Tibial nerve (tissue), 3 donors: ENCODE measurements at regions not wholly inside any gene's neighbourhood (a gene's known extent, or its start where the extent isn't known, plus 50 kb on each side); places are given as distances from the start of the nearest gene placed in this dataset.
A peak's percentile ranks its signal among the peaks of the same experiment; 100 is the strongest.

Experiments
- CTCF ChIP-seq, 5 experiments: fragments of 200-600 bp in 3 of 5; fragments of 450-650 bp in 2 of 5; sonication (generic) in 3 of 5; IDR thresholded peaks; one replicate each; pipeline ENCODE4 v1.5.1; 2016 to 2019; ENCODE audit warnings: antibody characterized with exemption in 5 of 5, mild to moderate bottlenecking in 3 of 5, moderate library complexity in 2 of 5
- POLR2A ChIP-seq, 2 donors: fragments of 450-650 bp; IDR thresholded peaks; one replicate each; pipeline ENCODE4 v1.6.1; 2017; ENCODE audit warnings: antibody characterized with exemption in 2 of 2, mild to moderate bottlenecking in 2 of 2, moderate library complexity in 2 of 2

DNA sequence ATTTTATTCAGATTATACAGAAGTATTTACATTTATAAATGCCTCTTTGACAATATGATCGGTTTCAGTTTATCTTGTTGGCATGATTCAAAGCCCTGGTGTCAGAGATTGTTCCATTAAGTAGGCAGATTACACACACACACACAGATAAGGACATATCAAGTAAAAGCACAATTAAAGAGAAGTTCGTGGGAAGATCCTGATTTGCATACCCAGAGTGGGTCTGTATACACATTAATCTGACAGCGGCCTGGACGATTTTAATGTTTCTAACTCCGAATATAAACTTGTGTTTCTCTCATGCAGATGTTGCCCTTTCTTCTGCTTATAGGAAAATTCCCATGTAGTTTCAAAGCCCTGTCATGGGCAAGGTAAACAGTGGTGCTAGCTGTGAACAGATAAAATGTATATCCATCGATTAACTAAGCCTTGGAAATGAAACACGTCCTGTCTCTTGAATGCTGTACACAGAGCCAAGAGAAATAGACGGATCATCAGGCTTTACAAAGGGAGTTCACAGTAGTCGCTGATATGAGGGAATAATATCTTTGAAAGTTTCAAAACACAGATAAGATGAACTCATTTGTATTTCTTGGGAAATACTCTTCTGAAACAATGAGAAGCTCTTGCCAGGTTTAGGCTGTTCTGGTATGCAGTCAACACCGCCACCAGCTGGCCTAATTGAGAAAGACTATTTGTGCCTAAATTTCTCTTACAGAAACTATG is 108.2 kb upstream of the GMDS start:
- peak; percentile 65 to 82 (median 76) for TF ChIP-seq CTCF (IDR thresholded peaks at IDR 0.05)
- TF ChIP-seq POLR2A (IDR thresholded peaks at IDR 0.05) = no peak
